ENCODE measurements at regions not wholly inside any gene's neighbourhood (a gene's known extent, or its start where the extent isn't known, plus 50 kb on each side); places are given as distances from the start of the nearest gene placed in this dataset.

DNA sequence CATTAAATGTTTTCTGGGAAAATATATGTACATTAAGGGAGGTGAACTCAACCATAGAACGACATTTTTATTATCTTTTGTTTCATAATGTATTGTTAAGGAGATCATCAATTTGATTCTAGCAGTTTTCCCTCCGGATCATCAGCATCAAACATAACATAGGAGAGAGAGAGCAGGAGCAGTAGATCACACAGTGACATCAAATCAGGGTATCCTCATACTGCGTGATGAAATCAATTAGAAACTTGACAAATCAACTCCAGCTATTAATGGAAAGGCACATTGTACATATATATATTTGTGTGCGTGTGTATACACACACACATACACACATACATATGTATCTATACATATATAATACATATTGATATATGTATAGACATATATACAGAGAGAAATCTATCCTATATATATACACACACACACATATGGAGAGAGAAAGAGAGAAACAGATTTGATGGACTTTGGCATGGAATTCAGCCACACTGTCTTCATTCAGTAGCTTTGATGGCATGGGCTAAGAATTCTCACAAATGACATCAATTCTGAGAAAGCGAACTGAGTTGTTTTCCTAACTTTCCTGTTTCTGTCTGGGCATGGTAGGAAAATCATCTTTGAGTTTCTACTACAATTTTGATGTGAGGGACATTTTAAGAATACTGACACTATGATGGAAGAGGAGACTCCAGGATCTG, 1302.8 kb upstream of the SEL1L start:
- H2BK120ac ChIP-seq (ENCODE audit: insufficient read depth, low read length, poor library complexity) = no peak overlapping the region
- no peaks in the 10 kb centered on the region for H3K4me1 ChIP-seq (ENCODE audit: control insufficient read depth in 1 of 2, insufficient read depth in 2 of 2, low read length in 2 of 2)
- no peaks in the 10 kb centered on the region for H3K27me3 ChIP-seq (ENCODE audit: insufficient read depth, low read length)
- H2BK12ac ChIP-seq (ENCODE audit: low read length) = no peak overlapping the region
- no peak overlapping the region for H3K9ac ChIP-seq (ENCODE audit: low read length)
- H3K4me3 ChIP-seq (ENCODE audit: low read depth, low read length) = no peak overlapping the region
- DNase-seq = no peak
- no peaks in the 10 kb centered on the region for H3K79me2 ChIP-seq (ENCODE audit: control insufficient read depth, insufficient read depth, low read length, poor library complexity)
- no peak overlapping the region for H2BK5ac ChIP-seq (ENCODE audit: low read depth, low read length, poor library complexity)
- no peak overlapping the region for H3K14ac ChIP-seq (ENCODE audit: low read length)
- no peak overlapping the region for H4K12ac ChIP-seq (ENCODE audit: low read depth, low read length)
- no peak overlapping the region for H3K18ac ChIP-seq (ENCODE audit: low read length)
- no peaks in the 10 kb centered on the region for H3K9me3 ChIP-seq (ENCODE audit: insufficient read depth, low read depth, low read length)
- H2AFZ ChIP-seq (ENCODE audit: insufficient read depth, low read length, poor library complexity) = no peak overlapping the region
- no peak overlapping the region for H4K91ac ChIP-seq (ENCODE audit: low read depth, low read length)
- H3K79me1 ChIP-seq (ENCODE audit: low read length) = no peaks in the 10 kb centered on the region
- H3K4ac ChIP-seq (ENCODE audit: low read depth, low read length) = no peak overlapping the region
- no peak overlapping the region for H2AK5ac ChIP-seq (ENCODE audit: low read length)
- no peak overlapping the region for H3K27ac ChIP-seq (ENCODE audit: low read depth, low read length)
- no peak overlapping the region for H4K8ac ChIP-seq (ENCODE audit: low read depth, low read length)
- H3K4me2 ChIP-seq (ENCODE audit: low read length) = no peak overlapping the region
- no peaks in the 10 kb centered on the region for H3K36me3 ChIP-seq (ENCODE audit: control insufficient read depth in 1 of 2, insufficient read depth in 2 of 2, low read length in 2 of 2)
- WGBS (ENCODE audit: extremely low coverage, insufficient coverage, insufficient read length) = no CpG with 5 or more reads among the region's 5 CpGs
- no peak overlapping the region for H3K23ac ChIP-seq (ENCODE audit: low read length)

DNA sequence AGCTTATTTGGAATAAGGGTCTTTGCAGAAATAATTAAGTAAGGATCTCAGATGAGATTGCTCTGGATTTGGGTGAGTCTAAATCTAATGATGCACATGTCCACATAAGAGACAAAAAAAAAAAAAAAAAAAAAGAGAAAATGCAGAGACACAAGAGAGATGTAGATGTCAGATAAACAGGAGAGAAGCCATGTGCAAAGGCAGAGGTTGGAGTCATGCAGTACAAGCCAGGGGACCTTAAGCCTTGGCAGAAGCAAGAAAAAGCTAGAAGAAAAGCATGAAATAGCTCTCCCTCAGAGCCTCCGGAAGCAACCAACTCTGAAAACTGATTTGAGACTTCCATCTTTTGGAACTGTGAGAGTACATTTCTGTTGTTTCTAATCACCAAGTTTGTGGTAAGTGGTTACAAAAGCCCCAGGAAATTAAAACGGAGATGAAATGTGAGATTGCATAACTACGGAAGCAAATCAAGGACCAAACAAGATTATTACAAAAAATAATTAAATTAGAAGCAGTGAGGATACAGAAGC, 1304.0 kb upstream of the SEL1L start:
- H3K18ac ChIP-seq (ENCODE audit: low read length) = no peak overlapping the region
- H3K36me3 ChIP-seq (ENCODE audit: control insufficient read depth in 1 of 2, insufficient read depth in 2 of 2, low read length in 2 of 2) = no peaks in the 10 kb centered on the region
- H3K4me3 ChIP-seq (ENCODE audit: low read depth, low read length) = no peak overlapping the region
- no peaks in the 10 kb centered on the region for H3K9me3 ChIP-seq (ENCODE audit: insufficient read depth, low read depth, low read length)
- no peak overlapping the region for H3K9ac ChIP-seq (ENCODE audit: low read length)
- H3K27me3 ChIP-seq (ENCODE audit: insufficient read depth, low read length) = no peaks in the 10 kb centered on the region
- no peak overlapping the region for H4K91ac ChIP-seq (ENCODE audit: low read depth, low read length)
- no peak overlapping the region for H3K4me2 ChIP-seq (ENCODE audit: low read length)
- H3K4ac ChIP-seq (ENCODE audit: low read depth, low read length) = no peak overlapping the region
- H3K79me1 ChIP-seq (ENCODE audit: low read length) = no peaks in the 10 kb centered on the region
- H2AK5ac ChIP-seq (ENCODE audit: low read length) = no peak overlapping the region
- no peak overlapping the region for H4K8ac ChIP-seq (ENCODE audit: low read depth, low read length)
- H3K27ac ChIP-seq (ENCODE audit: low read depth, low read length) = no peak overlapping the region
- H2BK120ac ChIP-seq (ENCODE audit: insufficient read depth, low read length, poor library complexity) = no peak overlapping the region
- DNase-seq = no peak
- no peak overlapping the region for H3K23ac ChIP-seq (ENCODE audit: low read length)
- H3K79me2 ChIP-seq (ENCODE audit: control insufficient read depth, insufficient read depth, low read length, poor library complexity) = no peaks in the 10 kb centered on the region
- no peaks in the 10 kb centered on the region for H3K4me1 ChIP-seq (ENCODE audit: control insufficient read depth in 1 of 2, insufficient read depth in 2 of 2, low read length in 2 of 2)
- H2AFZ ChIP-seq (ENCODE audit: insufficient read depth, low read length, poor library complexity) = no peak overlapping the region
- H2BK5ac ChIP-seq (ENCODE audit: low read depth, low read length, poor library complexity) = no peak overlapping the region
- no peak overlapping the region for H4K12ac ChIP-seq (ENCODE audit: low read depth, low read length)
- no CpG with 5 or more reads among the region's 3 CpGs for WGBS (ENCODE audit: extremely low coverage, insufficient coverage, insufficient read length)
- H3K14ac ChIP-seq (ENCODE audit: low read length) = no peak overlapping the region
- H2BK12ac ChIP-seq (ENCODE audit: low read length) = no peak overlapping the region

DNA sequence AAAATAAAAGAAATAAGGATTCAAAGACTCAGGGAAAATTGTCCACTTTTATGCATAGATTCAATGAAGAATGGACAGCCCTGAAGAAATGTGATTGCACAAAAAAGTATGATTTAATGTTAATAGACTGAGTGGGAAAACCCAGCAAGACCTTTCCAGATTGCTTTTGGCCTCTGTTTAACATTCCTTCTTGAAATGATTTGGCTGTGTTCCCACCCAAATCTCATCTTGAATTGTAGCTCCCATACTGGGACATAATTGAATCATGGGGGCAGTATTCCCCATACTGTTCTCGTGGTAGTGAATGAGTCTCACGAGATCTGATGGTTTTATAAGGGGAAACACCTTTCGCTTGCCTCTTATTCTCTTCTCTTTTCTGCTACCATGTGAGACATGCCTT, 1316.9 kb upstream of the SEL1L start:
- H4K91ac ChIP-seq (ENCODE audit: low read depth, low read length) = no peak overlapping the region
- no peaks in the 10 kb centered on the region for H3K79me2 ChIP-seq (ENCODE audit: control insufficient read depth, insufficient read depth, low read length, poor library complexity)
- DNase-seq = no peak
- H3K36me3 ChIP-seq (ENCODE audit: control insufficient read depth in 1 of 2, insufficient read depth in 2 of 2, low read length in 2 of 2) = peaks cover 0 to 2% of the 10 kb centered on the region in 2 experiments
- no peak overlapping the region for H3K27ac ChIP-seq (ENCODE audit: low read depth, low read length)
- no peak overlapping the region for H3K23ac ChIP-seq (ENCODE audit: low read length)
- H3K9me3 ChIP-seq (ENCODE audit: insufficient read depth, low read depth, low read length) = no peaks in the 10 kb centered on the region
- H4K12ac ChIP-seq (ENCODE audit: low read depth, low read length) = no peak overlapping the region
- no peak overlapping the region for H3K14ac ChIP-seq (ENCODE audit: low read length)
- no peak overlapping the region for H3K18ac ChIP-seq (ENCODE audit: low read length)
- WGBS (ENCODE audit: extremely low coverage, insufficient coverage, insufficient read length) = no CpG with 5 or more reads among the region's 3 CpGs
- H3K4ac ChIP-seq (ENCODE audit: low read depth, low read length) = no peak overlapping the region
- no peak overlapping the region for H2BK120ac ChIP-seq (ENCODE audit: insufficient read depth, low read length, poor library complexity)
- H2BK5ac ChIP-seq (ENCODE audit: low read depth, low read length, poor library complexity) = no peak overlapping the region
- no peak overlapping the region for H2AK5ac ChIP-seq (ENCODE audit: low read length)
- no peak overlapping the region for H3K4me2 ChIP-seq (ENCODE audit: low read length)
- H2BK12ac ChIP-seq (ENCODE audit: low read length) = no peak overlapping the region
- no peak overlapping the region for H3K4me3 ChIP-seq (ENCODE audit: low read depth, low read length)
- H3K27me3 ChIP-seq (ENCODE audit: insufficient read depth, low read length) = no peaks in the 10 kb centered on the region
- no peak overlapping the region for H4K8ac ChIP-seq (ENCODE audit: low read depth, low read length)
- H2AFZ ChIP-seq (ENCODE audit: insufficient read depth, low read length, poor library complexity) = no peak overlapping the region
- no peaks in the 10 kb centered on the region for H3K79me1 ChIP-seq (ENCODE audit: low read length)
- H3K9ac ChIP-seq (ENCODE audit: low read length) = no peak overlapping the region
- no peaks in the 10 kb centered on the region for H3K4me1 ChIP-seq (ENCODE audit: control insufficient read depth in 1 of 2, insufficient read depth in 2 of 2, low read length in 2 of 2)

DNA sequence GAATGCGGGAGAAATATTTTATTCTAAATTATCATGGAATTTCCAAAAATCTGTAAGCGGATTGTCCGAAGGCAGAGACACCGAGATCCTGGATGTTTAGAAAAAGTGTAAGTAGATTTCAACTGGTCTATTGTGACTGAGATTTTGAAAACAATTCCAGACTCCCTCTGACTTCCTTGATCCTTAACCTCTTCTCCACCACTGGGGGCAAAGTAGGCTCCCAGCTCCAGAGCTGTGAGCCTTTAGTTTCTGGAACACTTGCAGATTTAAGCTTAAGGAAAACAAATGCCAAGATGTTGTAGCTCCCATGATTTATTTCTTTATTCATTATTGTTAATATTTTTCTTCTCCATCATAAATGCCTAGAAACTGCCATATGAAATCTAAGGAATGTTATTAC, 1320.5 kb upstream of the SEL1L start:
- Histone ChIP-seq H3K14ac (ENCODE audit: low read length) (no peak overlapping the region), H3K27ac (ENCODE audit: low read depth, low read length) (no peak overlapping the region), H4K8ac (ENCODE audit: low read depth, low read length) (no peak overlapping the region), H2AK5ac (ENCODE audit: low read length) (no peak overlapping the region), H3K4ac (ENCODE audit: low read depth, low read length) (no peak overlapping the region), H3K36me3 (ENCODE audit: control insufficient read depth in 1 of 2, insufficient read depth in 2 of 2, low read length in 2 of 2) (peaks cover 0 to 2% of the 10 kb centered on the region in 2 experiments), H3K4me1 (ENCODE audit: control insufficient read depth in 1 of 2, insufficient read depth in 2 of 2, low read length in 2 of 2) (no peaks in the 10 kb centered on the region), H3K9me3 (ENCODE audit: insufficient read depth, low read depth, low read length) (no peaks in the 10 kb centered on the region), H3K79me2 (ENCODE audit: control insufficient read depth, insufficient read depth, low read length, poor library complexity) (no peaks in the 10 kb centered on the region), H3K18ac (ENCODE audit: low read length) (no peak overlapping the region), H2AFZ (ENCODE audit: insufficient read depth, low read length, poor library complexity) (no peak overlapping the region), H4K91ac (ENCODE audit: low read depth, low read length) (no peak overlapping the region), H3K9ac (ENCODE audit: low read length) (no peak overlapping the region), H2BK5ac (ENCODE audit: low read depth, low read length, poor library complexity) (no peak overlapping the region), H3K79me1 (ENCODE audit: low read length) (no peaks in the 10 kb centered on the region), H3K4me3 (ENCODE audit: low read depth, low read length) (no peak overlapping the region), H2BK120ac (ENCODE audit: insufficient read depth, low read length, poor library complexity) (no peak overlapping the region), H3K23ac (ENCODE audit: low read length) (no peak overlapping the region), H2BK12ac (ENCODE audit: low read length) (no peak overlapping the region), H4K12ac (ENCODE audit: low read depth, low read length) (no peak overlapping the region), H3K4me2 (ENCODE audit: low read length) (no peak overlapping the region), H3K27me3 (ENCODE audit: insufficient read depth, low read length) (no peaks in the 10 kb centered on the region)
- no peak for DNase-seq
- WGBS (ENCODE audit: extremely low coverage, insufficient coverage, insufficient read length) = no CpG with 5 or more reads among the region's 4 CpGs
